HG02852 (cell line): ENCODE measurements at regions not wholly inside any gene's neighbourhood (a gene's known extent, or its start where the extent isn't known, plus 50 kb on each side); places are given as distances from the start of the nearest gene placed in this dataset.
"Not testable (repeated sequence)": the region's sequence is repeated elsewhere in the genome, so short reads cannot be mapped to it uniquely, and the experiment has no call there.

Experiments
- ATAC-seq: cut with Tn5 transposase; IDR thresholded peaks from one replicate; pipeline ENCODE4 v1.9.1; 2021; ENCODE audit warnings: mild to moderate bottlenecking, moderate library complexity; ENCODE audit not compliant: unreplicated experiment

DNA sequence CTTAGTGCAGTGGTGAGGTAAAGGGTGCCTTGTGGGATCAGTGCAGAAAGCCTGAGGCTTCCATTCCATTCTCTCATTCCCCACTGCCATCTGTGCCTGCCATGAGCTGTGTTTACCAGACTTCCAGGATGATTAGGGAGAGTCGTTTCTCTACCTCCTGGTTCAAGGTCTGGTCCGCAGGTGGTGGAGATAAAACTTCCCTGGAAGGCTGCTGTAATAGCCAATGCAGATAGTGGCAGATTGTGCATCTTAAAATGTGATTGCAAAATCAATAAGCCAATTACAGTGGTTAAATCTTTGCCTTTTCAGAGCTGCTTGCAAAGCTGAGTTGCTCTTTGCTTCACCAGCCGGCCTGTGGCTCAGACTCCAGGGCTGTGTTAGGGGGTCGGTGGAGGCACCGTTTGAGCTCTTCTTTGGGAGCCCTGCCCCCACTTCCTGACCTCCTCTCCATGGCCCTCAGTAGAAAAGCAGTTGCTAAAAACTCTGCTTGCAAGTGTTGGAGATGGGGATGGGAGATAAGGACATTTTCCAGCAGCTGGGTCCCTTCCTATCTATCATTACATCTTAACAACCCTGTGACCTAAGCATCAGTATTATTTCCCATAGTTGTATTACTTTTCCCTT lies 95.2 kb upstream of the HS6ST1 start:
- no peak for ATAC-seq

DNA sequence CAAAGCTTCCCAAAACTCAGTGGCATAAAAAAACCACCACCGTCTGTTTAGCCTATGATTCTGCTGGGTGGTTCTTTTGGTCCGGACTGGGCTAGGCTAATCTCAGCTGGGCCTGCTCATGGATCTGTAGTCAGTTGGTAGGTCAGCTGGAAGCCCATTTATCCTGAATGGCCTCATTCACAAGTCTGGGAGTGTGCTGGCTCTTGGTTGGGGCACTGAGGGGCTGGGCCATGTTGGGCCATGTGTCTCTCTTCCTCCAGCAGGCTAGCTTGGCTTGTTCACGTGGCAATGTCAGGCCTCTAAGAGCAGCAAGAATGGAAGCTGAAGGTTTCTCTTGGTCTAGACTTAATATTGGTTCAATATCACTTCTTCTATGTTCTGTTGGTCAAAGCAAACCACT lies 95.7 kb upstream of the HS6ST1 start:
- ATAC-seq: no peak

DNA sequence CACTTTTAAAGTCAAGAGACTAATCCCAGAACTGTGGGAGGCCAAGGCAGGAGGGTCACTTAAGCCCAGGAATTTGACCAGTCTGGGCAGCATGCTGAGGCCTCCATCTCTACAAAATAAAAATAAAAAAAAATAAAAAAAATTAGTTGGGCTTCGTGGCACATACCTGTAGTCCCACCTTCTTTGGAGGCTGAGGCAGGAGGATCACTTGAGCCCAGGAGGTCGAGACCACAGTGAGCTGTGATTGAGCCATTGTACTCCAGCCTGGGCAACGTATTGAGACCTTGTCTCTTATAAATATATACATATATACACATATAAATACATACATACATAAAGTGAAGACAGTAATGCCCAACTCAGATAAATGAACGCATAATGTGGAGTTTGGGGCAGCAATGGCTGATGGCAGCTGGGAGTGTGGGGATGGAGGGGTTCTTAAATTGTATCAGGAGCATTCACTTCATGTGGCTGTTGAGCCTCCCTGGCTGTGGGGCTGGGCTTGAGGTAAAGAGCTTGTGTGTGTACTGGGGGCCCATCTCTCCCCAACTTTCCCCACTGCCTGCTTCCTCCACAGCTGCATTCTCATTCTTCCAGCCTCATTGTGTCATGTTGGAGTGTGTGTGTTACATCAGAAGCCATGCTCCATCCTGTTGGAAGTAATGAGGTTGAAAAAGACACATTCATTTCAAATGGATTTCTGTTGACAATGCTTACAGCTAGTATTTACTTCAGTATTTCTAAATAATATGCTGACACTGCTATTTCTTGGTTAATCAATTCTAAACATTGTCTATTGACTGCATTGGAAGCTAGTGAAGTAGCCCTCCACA lies 96.5 kb upstream of the HS6ST1 start:
- ATAC-seq: no peak

DNA sequence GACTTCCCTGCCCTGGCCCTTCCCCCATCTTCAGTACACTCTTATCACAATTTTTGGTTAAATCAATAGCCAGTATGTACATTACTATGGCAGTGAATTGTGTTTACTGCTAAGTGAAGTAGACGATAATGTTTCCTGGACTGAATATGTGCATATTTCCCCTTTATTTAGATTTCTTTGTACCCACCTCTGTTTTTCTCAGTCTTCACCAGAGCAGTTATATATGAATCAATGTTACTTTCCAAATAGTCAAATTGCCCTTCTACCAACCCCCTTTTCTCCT lies 97.1 kb upstream of the HS6ST1 start:
- no peak for ATAC-seq

DNA sequence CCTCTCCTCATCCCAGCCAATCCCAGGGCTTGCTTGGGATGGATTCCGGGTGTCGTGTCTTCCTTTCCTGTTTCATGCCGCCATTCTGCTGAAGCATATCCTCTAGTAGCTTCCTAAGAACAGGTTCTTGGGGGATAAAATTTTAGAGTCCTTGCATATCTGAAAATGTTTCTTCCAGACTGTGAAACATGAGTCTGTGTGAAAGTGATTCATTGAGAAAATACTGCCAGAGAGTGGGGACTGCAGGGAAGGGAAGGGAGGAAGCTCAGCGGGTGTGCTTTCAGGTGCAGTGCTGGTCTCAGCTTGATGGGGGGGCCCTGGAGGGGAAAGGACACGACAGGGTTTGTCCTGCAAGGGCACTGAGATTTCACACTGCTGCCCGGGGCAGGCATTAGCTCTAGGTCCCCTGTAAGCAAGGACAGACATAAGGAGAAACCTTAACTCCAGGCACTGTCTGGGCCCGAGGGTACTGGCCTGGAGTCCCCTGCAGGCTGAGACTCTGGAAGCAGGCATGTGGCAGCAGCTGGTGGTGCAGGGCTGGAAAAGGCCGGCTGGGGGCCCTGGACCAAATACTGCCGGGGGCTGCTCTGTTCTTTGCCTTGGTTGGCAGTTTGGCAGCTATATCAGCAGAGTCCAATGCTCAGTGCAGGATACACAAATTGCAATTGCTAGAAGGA lies 97.6 kb upstream of the HS6ST1 start:
- ATAC-seq: no peak

DNA sequence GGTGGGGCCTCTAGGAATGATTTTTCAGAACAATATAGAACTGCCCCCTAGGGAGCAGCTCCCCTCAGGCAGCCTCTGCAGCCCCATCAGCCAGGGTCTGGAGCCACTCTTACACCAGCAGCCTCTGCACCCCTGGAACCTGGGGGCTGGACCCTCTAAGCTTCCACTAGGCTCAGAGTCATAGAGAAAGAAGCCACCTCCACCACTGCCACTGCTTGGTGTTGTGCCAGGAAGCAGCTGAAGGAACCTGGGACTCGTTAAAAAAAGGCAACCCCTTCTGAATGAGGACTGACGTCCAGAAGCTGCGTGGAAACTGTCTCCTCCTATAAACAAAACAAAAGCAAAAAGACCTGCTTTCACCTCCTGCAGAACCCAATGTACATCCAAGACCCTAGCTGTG lies 98.1 kb upstream of the HS6ST1 start:
- ATAC-seq: no peak

DNA sequence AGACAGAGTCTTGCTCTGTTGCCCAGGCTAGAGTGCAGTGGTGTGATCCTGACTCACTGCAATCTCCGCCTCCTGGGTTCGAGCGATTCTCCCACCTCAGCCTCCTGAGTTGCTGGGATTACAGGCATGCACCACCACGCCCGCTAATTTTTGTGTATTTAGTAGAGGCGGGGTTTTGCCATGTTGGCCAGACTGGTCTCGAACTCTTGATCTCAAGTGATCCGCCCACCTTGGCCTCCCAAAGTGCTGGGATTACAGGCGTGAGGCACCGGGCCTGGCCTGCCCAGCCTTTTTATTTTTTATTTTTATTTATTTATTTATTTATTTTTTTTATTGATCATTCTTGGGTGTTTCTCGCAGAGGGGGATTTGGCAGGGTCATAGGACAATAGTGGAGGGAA lies 98.6 kb upstream of the HS6ST1 start:
- ATAC-seq: not testable (repeated sequence)

DNA sequence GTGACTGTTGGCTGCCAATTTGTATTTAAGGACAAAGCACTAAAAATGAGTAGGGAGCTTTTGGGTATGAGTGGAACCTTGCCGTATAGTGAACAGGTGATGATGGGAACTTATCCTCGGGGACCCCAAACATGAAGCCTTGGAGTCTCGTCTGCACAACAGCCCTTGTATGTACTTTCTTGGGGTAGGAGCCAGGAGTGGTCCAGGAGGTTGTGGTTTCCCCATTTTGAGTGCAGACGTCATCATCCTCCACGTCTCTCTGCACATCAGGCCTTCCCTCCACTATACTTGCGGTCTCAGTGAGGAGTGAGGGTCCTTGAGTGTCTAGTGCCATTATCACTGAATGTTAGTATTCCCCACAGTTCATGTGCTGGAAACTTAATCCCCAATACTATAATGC lies 101.5 kb upstream of the HS6ST1 start:
- no peak for ATAC-seq

DNA sequence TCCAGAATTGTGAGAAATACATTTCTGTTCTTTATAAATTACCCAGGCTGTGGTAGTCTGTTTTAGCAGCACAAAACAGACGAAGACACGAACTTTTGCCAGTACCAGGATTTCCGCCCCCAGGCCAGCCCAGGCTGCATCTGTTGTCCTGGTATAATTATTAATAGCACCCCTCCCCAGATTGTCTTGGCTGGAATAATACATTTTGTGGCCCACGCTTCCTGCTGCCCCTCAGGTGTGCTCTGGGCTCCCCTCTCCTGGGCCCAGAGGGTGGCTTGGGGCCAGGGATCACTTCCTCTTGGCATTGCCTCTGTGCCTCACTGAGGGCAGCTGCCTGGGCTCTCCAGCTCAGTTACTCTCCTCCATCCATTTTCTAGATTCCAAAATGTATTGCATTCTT lies 102.1 kb upstream of the HS6ST1 start:
- no peak for ATAC-seq

DNA sequence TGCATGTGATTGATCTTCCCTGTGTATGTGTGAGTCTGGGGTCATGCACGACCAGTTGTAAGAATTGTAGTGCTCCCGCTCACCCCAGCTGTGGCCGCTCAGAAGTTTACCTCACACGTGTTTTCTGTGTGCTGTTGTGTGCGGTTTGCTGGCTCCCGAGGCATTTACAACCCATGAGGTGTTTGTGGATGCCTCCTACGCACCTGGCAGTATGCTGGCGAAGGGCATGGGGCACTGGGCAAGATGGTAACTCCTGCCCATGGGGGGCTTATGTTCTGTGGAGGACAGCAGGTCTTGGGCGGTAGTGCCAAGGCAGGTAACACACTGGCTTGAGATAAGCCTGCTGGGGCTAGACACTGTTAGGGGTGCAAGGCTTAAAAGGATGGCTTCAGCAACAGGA lies 102.6 kb upstream of the HS6ST1 start:
- ATAC-seq: no peak

DNA sequence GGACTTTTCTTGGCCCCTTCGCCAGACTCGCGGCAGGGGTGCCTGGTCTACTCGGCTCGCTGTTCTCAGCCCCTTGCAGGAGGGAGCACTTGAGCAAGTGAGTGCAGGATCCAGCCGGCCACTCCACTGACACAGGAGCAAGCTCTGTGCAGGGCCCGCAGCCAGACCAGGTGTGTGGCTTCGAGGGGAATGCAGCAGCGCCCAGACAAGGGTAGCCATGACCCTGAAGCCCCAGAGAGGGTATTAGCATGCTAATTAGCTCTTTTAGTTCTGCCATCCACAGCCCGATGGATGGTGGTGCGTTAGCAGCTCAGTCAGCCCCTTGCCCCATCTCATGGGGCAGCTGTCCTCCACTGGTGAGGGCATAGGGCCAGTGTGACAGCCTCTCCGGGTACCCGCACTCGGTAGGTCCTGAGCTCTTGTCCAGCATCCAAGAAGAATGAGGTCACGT lies 103.2 kb upstream of the HS6ST1 start:
- ATAC-seq: no peak

DNA sequence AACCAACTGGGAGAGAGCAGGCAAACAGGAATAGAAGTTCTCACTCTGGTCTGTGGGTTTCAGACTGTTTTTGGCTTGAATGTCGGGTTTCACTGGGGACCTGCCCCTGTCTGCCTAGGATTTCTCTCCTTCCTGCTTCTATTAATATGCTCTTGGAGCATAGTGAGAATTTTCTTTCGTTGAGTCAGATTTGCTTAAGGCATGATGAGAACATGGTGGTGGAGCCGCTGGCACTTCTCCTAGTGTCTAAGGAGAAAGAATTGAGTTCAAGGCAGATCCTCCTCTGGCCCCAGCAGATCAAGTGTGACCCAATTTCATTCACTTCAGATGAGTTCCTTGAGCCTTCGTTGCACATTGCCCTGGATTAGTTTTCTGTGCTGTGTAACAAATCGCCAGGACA lies 103.9 kb upstream of the HS6ST1 start:
- no peak for ATAC-seq

DNA sequence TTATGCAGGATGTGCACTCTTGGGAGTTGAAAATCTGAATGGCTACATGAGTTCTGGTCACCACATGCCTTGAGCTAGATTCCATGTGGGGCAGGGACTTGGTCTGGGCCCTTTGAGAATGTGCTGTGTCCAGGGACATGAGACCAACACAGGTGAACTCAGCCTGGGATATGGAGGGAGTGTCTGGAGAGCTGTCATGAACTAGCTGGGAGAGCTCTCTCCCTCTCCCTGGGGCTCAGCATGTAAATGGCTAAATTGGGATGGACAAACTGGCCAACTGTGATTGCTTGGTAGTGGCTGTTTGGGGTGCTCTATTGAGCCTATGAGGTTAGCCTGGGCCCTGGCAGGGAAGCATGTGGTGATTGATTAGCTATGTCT lies 105.1 kb upstream of the HS6ST1 start:
- ATAC-seq: no peak

DNA sequence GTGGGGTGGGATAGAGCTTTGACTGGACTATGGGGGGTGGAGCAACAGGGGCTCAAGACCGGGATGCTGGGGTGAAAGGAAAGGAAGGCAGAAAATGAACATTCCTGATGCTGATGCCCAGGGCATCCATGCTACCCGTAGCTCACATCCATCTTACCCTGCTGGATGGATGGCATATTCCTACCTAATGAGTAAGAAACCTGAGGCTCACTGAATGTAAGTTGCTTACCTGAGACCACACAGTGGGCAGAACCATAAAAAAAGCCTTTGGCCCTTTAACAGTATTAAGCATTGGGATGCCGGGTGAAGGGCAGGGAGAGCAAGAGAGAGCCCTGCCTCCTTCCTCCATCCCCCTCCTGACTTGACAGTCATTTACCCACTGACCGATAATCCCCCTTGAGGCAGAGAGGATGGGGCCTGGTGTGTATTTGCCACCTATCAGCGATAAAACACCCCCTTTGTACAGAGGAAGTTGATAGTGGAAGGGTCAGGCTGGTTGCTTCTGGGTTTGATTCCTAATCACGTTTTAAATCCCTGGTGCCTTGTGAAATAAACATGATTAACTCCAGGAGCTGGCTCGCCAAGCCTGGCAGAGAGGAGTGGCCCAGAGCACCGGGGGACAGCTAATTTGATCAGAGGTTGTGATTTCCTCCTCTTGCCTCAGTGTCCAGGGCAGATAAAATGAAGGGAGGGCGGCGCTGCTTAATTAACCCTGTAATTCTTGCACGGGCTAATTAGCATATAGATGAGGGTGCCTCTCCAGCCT lies 105.9 kb upstream of the HS6ST1 start:
- no peak for ATAC-seq

DNA sequence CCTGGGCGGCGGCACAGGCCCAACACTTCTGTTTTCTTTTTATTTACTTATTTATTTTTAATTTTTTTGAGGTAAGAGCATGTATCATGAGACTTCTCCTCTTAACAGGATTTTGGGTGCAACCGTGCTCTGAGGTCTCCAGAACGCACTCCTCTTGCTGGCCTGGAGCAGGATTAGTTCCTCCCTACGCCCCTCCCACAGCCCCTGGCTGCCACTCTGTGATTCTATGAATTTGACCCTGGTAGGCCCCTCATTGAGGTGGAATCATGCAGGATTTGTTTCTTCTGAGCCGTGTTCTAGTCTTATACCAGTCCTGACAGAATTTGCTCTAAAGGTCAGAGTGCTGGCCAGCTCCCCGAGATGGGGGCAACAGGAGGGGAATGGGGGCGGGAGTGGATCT lies 106.5 kb upstream of the HS6ST1 start:
- no peak for ATAC-seq

DNA sequence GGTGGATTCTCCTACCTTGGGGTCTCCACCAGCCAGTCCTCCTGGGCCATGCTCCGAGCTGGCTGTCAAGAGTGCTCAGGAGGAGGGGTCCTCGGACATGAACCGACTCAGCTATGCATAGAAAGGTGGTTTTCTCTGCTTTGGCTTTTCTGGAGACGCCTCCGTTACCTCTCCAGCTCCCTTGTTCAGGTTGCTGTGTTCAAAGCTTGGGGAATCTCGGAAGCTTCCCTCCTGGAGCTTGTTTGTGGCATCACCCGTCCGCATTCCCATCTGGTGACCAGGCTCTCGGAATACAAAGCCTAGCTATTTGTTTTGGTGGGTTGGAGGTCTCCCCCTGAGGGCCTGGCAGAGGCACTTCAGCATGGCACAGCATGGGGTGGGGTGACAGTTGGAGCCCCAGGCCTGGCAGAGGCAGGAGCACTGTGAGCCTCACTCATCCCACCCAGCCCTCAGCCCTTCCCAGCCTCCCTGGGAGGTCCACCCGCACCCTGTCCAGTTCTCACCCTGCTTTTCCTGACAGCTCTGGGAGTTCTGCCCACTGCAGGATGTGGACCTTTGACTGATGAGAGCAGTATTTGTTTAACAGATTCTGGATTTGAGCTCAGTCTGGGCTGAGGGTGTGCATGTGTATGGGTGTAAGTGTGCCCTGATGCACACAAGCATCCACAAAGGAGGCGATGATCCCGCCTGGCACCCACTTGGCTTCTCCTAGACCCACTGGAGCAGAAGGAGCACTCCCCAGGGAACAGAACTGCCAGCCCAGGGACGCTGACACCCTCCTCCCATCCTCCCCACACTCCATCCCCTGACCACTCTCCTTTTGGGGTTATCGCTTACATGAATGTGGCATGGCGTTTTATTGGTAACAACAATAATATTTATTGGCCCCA lies 107.3 kb upstream of the HS6ST1 start:
- no peak for ATAC-seq

DNA sequence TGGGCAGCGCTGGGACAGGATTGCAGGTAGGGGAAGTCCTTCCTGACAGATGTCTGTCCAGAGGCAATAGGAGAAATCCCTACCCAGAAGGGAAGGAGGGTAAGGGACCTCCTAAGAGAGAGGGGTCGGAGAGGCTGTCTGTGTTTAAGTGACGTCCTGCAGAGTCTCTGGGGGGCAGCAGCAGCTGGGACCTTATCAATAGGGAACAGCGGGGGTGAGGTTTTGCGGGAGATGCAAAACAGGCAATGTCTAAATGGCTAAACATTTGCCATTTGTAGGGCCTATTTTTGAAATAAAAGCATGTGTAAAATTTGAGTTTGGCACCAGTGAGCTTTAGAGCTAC lies 108.7 kb upstream of the HS6ST1 start:
- ATAC-seq: no peak

DNA sequence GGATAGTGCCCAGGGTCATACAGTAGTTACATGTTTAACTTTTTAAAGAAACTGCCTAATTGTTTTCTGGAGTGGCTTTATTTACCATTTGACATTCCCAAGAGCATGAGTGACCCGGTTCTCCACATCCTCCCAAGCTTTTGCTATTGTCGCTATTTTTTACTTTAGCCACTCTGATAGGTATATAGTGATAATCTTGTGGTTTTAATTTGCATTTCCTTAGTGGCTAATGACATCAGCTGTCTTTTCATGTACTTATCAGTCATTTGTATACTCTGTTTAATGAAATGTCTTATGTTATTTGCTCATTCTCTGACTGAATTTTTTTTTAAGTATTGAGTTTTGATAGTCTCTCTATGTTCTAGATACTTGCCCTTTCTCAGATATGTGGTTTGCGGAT lies 109.7 kb upstream of the HS6ST1 start:
- ATAC-seq: no peak

DNA sequence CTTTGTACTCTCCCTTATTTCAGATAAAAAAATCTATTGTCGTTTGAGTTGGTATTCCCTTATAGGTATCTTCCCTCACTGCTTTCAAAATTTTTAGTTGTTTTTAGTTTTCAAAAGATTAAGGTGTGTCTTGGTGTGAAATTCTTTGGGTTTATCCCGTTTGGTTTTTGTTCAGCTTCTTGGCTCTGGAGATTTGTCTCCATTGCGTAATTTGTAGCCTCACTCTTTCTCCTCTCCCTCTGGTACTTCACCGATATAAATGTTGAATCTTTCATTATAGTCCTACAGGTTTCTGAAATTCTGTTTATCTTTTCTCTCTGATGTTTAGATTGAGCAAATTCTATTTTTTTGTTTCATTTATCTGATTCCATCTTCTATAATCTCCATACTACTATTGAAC lies 113.8 kb upstream of the HS6ST1 start:
- ATAC-seq: no peak

DNA sequence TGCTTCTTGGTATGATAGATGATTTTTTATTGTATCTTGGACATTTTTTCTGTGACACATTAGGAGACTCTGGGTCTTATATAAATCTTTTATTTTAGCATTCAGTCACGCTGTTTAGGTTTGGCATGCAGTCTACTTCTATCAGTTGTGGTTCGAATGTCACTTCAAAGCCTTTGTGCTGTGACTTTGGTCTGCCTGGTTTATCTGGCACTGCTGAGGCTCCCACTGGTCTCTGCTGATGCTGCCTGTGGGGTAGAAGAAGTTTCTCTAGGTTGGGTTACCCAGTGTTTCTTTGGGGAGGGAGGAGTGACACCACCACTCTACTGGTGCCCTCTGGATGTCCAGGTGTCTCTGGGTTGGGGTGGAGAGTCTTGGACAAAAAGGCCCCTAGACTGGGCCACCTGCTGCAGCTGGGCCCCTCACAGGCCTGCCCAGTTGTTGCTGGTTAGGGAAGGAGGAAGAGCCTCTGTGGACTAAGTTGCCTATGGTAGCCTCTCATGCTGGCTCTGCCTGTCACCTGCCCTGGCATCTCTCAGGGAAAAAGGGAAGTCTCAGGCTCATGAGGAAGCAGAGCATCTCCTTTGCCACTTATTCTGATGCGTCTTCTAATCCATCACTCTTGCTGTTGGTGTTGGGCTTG lies 115.4 kb upstream of the HS6ST1 start:
- ATAC-seq: no peak
